Activated CD4-positive, CD25-positive, alpha-beta regulatory T cell treated with anti-CD3 and anti-CD28 coated beads, Interleukin-2, amount 50 U/mL, for 24 hours (primary cell): ENCODE measurements at regions not wholly inside any gene's neighbourhood (a gene's known extent, or its start where the extent isn't known, plus 50 kb on each side); places are given as distances from the start of the nearest gene placed in this dataset.
"Not testable (repeated sequence)": the region's sequence is repeated elsewhere in the genome, so short reads cannot be mapped to it uniquely, and the experiment has no call there.

ENCODE experiments used
- ATAC-seq, 2 donors: fragments of 150-1000 bp; cut with Tn5 transposase; one replicate each; pipeline ENCODE4 v1.10.0; 2021; ENCODE audit warnings: mild to moderate bottlenecking in 1 of 2, moderate library complexity in 1 of 2

DNA sequence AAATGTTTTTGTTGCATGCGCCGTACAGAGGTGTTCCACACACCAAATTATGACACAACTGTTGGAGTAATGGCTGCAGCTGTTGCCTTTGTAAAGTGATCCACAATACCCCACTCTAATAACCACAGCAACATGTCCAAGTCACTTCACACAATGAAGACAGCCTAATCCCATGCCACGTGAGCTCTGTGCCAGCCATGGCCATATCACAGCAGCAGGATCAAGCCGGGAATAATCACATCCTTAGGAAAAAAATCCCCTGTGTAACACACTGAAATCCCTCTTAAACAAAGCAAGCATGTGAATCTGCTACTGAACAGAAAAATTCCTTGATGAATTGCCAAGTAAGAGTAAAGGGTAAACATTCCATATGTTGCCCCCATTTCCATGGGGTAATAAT, 179.5 kb upstream of the PARD3B start:
- ATAC-seq: no peak

DNA sequence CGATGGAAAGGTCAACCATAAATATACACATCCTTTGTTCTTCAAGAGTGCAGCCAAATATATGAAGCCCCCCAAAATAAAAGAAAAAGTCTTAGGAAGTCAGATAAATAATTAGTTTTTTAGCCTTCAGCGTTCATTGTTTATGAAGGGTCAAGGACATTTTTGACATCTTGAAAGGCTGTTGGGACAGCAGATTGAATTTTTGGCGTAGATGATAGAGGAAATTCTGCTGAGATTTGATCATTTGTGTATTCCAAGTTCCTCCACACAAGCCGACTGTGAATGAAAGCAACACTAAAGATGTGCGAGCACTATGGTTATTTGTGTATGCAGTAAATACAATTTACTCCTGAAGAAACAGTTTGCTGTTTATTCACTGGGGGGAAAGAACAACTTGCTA, 177.8 kb upstream of the PARD3B start:
- no peak for ATAC-seq

- no peak for ATAC-seq
These were observed 175.0 kb upstream of the PARD3B start for GRCh38 chr2:204370172-204370718.

GRCh38 chr2:204373942-204374341, 171.3 kb upstream of the PARD3B start:
- ATAC-seq: no peak

DNA sequence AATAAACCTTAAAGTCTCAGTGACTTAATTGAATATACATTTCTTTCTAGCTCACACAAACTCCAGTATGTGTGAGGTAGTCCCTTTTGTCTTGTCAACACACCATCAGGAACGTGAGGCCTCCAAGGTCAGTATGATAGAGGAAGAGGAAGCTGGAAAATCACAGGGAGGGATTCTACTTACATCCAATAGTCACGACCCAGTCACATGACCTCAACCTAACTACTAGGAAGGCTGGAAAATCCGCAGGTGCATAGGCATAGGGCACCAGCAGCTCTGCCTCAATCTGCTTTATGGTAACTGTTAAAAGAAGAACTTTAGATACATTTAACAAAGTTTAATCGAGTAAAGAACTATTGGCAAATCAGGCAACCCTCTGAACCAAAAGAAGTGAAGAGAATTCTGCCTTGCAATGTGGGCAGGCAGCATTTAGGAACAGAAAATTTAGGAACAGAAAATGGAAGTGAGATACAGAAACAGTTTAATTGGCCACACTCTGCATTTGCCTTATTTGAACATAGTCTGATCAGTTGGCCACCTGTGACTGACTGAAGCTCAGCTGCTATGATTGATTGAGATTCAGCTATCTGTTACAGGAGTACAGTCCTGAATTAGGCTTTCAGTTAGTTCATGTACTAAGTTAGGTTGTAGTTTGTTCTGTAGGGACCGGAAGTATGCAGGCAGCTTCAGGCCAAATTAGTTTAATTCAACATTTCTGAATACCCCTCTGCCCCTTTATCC, 165.0 kb upstream of the PARD3B start:
- ATAC-seq: no peak

DNA sequence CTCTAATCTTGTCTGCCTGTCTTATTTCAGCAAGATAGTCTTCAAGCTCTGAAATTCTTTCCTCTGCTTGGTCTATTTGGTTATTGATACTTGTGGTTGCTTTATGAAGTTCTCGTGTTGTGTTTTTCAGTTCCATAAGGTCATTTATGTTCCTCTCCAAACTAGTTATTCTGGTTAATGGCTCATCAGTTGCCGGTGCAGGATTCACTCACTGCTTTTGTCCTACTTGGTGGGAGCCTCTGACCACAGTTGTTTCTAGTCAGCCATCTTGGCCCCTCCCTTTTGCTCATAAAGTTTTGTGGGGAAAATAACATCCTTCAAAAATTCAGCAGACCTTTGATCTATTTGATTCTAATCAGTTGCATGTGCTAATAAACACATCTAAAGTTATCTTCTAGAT, 158.6 kb upstream of the PARD3B start:
- no peak for ATAC-seq

GRCh38 chr2:204389120-204389519, 156.2 kb upstream of the PARD3B start:
- no peak for ATAC-seq

DNA sequence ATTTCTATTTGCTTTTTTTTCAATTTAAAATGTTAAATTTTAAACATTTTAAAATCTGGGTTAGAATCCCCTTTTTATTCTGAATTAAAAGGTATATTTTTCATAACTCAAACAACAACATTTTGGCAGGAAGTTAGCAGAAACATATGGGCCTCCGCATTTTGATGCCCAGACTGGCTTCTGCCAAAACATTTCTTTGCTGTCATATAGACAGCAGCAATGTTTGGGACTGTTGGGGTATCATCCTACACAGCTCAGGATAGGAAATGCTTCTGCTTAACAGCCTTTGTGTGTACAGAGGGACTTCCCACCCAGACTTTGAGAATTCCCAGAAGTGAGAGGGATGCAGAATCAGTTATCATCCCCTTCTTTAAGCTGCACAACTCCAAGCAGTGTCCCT, 155.4 kb upstream of the PARD3B start:
- ATAC-seq: no peak

DNA sequence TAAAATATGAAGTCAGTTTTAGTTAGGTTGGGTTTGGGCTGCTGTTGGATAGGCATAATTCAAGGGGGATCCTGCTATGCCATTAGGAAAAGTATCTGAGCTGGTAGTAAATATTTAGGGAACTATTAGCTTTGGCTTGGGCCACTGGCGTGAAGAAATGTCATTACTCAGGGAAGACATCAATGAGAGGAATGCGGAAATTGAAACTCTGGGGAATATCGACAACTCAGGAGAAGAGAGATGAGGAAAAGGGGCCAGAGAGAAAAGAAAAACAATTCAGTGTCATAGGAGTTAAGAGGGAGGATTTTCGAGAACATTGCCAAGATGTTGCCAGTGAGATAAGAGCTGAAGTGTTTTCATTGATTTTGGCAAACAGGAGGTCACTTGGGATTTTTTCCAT, 149.7 kb upstream of the PARD3B start:
- no peak for ATAC-seq

DNA sequence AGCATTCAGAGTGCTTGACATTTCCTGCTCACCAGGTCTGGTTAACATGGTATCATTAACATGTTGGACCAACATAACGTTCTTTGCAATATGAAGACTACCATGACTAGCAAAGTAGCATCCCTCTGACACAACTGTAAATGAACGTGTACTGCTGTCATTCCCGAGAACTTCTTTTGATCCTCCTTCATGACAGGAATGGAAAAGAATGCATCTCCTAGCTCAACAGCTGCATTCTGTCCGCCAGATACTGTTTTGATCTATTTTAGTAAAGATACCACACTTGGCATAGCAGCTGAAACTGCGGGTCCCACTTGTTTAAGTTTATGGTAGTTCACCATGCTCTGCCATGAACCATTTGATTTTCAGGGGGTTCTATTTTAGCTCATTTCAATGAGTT, 144.2 kb upstream of the PARD3B start:
- no peak for ATAC-seq

- ATAC-seq: no peak
These were observed 137.9 kb upstream of the PARD3B start for GRCh38 chr2:204407204-204408014.

- ATAC-seq: not testable (repeated sequence)
These were observed 132.5 kb upstream of the PARD3B start for GRCh38 chr2:204412782-204413181.

GRCh38 chr2:204415406-204416181, 129.7 kb upstream of the PARD3B start:
- no peak for ATAC-seq

- ATAC-seq: no peak
These were observed 129.0 kb upstream of the PARD3B start for GRCh38 chr2:204416236-204416635.

DNA sequence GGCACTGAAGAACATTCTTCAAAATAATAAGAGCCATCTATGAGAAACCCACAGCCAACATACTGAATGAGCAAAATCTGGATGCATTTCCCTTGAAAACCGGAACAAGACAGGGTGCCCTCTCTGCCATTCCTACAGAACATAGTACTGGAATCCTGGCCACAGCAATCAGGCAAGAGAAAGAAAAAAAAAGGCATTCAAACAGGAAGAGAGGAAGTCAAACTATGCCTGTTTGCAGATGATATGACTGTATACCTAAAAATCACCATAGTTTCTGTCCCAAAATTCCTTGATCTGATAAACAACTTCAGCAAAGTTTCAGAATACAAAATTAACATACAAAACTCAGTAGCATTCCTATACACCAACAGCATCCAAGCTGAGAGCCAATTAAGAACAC, 119.5 kb upstream of the PARD3B start:
- no peak for ATAC-seq

GRCh38 chr2:204428675-204429074, 116.6 kb upstream of the PARD3B start:
- ATAC-seq: no peak

GRCh38 chr2:204431529-204431928, 113.7 kb upstream of the PARD3B start:
- ATAC-seq: no peak

DNA sequence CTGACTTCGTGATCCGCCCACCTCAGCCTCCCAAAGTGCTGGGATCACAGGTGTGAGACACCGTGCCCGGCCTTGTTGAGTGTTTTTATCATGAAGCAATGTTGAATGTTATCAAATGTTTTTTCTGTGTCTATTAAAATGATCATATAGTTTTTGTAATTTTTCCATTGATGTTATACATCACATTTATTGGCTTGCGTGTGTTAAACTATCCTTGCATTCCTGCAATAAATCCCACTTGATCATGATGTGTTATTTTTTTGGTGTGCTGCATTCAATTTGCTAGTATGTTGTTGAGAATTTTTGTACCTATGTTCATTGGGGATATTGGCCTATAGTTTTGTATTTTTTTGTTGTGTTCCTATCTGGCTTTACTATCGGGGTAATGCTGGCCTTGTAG, 113.1 kb upstream of the PARD3B start:
- ATAC-seq: no peak

DNA sequence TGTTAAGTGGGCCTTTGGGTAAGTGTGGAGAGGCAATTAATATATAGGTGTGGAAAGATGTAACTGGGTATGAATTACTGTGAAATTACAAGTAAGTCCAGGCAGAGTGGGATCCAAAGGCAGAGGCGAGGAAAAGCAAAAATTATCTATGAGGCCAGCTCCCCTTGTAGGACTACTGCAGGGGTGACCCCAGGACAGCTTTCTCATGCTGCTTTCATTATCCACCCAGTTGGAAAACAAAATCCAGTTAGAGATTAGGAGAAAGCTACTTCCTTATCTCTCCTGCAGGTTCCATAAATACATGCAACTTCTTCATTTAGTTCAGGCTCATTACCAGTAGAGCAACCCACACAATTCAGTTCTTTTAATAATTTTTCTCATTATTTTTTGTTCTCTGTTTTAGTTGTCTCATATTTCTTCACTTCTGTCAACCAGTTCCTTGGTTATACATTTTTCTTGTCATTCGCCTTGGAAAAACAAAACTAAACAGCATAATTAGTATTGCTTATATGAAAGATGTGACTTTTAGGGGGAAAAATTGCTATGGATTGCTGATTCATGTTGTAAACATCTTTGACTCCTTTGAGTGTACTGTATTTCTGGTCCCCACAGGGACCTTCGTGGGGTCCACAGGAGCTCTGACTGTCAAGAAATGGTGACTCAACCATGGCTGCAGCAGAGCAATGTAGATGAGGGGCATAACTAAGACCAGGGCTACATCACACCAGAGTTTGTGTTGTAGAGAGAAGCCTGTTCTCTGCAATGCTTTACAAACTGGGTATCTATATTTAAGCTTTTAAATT, 110.4 kb upstream of the PARD3B start:
- no peak for ATAC-seq

GRCh38 chr2:204436230-204436629, 109.0 kb upstream of the PARD3B start:
- no peak for ATAC-seq

- no peak for ATAC-seq
These were observed 107.9 kb upstream of the PARD3B start for GRCh38 chr2:204437408-204437807.
